ENCODE measurements at regions not wholly inside any gene's neighbourhood (a gene's known extent, or its start where the extent isn't known, plus 50 kb on each side); places are given as distances from the start of the nearest gene placed in this dataset.
A peak's percentile ranks its signal among the peaks of the same experiment; 100 is the strongest.

- Histone ChIP-seq H3K4me3 (no peak overlapping the region), H3K9me2 (replicated peaks; ENCODE audit: insufficient read depth) (no peaks in the 10 kb centered on the region), H4K20me1 (ENCODE audit: insufficient read depth, poor library complexity, severe bottlenecking) (no peaks in the 10 kb centered on the region), H3K4me1 (ENCODE audit: insufficient read depth) (no peaks in the 10 kb centered on the region), H3K4me2 (no peak overlapping the region), H3K27me3 (no peaks in the 10 kb centered on the region), H3K27ac (no peak overlapping the region), H2AFZ (no peak overlapping the region), H3K36me3 (replicated peaks; ENCODE audit: insufficient read depth, low read depth) (no peaks in the 10 kb centered on the region), H3K79me2 (no peaks in the 10 kb centered on the region), H3K9me3 (ENCODE audit: low read depth) (no peaks in the 10 kb centered on the region)
- WGBS (ENCODE audit: low lambda C conversion rate, missing lambda C conversion rate) = 58% methylated on average over 2 of the region's 2 CpGs
- DNase-seq (ENCODE audit: low spot score) = no peak
- TF ChIP-seq EZH2phosphoT487 (IDR thresholded peaks at IDR 0.05; ENCODE audit: low read depth, severe bottlenecking, unreplicated experiment) (no peak), EZH2 (IDR thresholded peaks at IDR 0.05; ENCODE audit: borderline replicate concordance) (no peak), CTCF (IDR thresholded peaks at IDR 0.05; ENCODE audit: poor library complexity) (no peak)
Observed at GRCh38 chr6:164331026-164331425, 916.5 kb downstream of the QKI start.

- no peak for DNase-seq (ENCODE audit: low spot score)
- H3K4me3 ChIP-seq = no peak overlapping the region
- H3K79me2 ChIP-seq = no peaks in the 10 kb centered on the region
- H3K36me3 ChIP-seq (replicated peaks; ENCODE audit: insufficient read depth, low read depth) = no peaks in the 10 kb centered on the region
- no peaks in the 10 kb centered on the region for H4K20me1 ChIP-seq (ENCODE audit: insufficient read depth, poor library complexity, severe bottlenecking)
- H3K9me3 ChIP-seq (ENCODE audit: low read depth) = no peaks in the 10 kb centered on the region
- TF ChIP-seq CTCF (IDR thresholded peaks at IDR 0.05; ENCODE audit: poor library complexity) = no peak
- TF ChIP-seq EZH2phosphoT487 (IDR thresholded peaks at IDR 0.05; ENCODE audit: low read depth, severe bottlenecking, unreplicated experiment) = no peak
- no peak for TF ChIP-seq EZH2 (IDR thresholded peaks at IDR 0.05; ENCODE audit: borderline replicate concordance)
- no peak overlapping the region for H2AFZ ChIP-seq
- no peak overlapping the region for H3K27ac ChIP-seq
- H3K9me2 ChIP-seq (replicated peaks; ENCODE audit: insufficient read depth) = no peaks in the 10 kb centered on the region
- no peaks in the 10 kb centered on the region for H3K4me1 ChIP-seq (ENCODE audit: insufficient read depth)
- H3K27me3 ChIP-seq = no peaks in the 10 kb centered on the region
- H3K4me2 ChIP-seq = no peak overlapping the region
- 95% methylated on average over 1 of the region's 1 CpG for WGBS (ENCODE audit: low lambda C conversion rate, missing lambda C conversion rate)
Observed at GRCh38 chr6:164325168-164325567, 910.6 kb downstream of the QKI start.

GRCh38 chr6:164322533-164322932 is 908.0 kb downstream of the QKI start:
- TF ChIP-seq EZH2 (IDR thresholded peaks at IDR 0.05; ENCODE audit: borderline replicate concordance) (no peak), CTCF (IDR thresholded peaks at IDR 0.05; ENCODE audit: poor library complexity) (no peak), EZH2phosphoT487 (IDR thresholded peaks at IDR 0.05; ENCODE audit: low read depth, severe bottlenecking, unreplicated experiment) (no peak)
- no peaks in the 10 kb centered on the region for H3K79me2 ChIP-seq
- no peaks in the 10 kb centered on the region for H3K27me3 ChIP-seq
- no peak overlapping the region for H3K4me2 ChIP-seq
- H3K27ac ChIP-seq = peak overlapping the region; percentile 39
- no peaks in the 10 kb centered on the region for H3K4me1 ChIP-seq (ENCODE audit: insufficient read depth)
- 65% methylated on average over 4 of the region's 4 CpGs for WGBS (ENCODE audit: low lambda C conversion rate, missing lambda C conversion rate)
- no peaks in the 10 kb centered on the region for H4K20me1 ChIP-seq (ENCODE audit: insufficient read depth, poor library complexity, severe bottlenecking)
- no peaks in the 10 kb centered on the region for H3K36me3 ChIP-seq (replicated peaks; ENCODE audit: insufficient read depth, low read depth)
- no peak overlapping the region for H3K4me3 ChIP-seq
- no peaks in the 10 kb centered on the region for H3K9me2 ChIP-seq (replicated peaks; ENCODE audit: insufficient read depth)
- no peaks in the 10 kb centered on the region for H3K9me3 ChIP-seq (ENCODE audit: low read depth)
- DNase-seq (ENCODE audit: low spot score) = peak; percentile 41
- no peak overlapping the region for H2AFZ ChIP-seq

GRCh38 chr6:164321297-164321696 is 906.8 kb downstream of the QKI start:
- H3K4me1 ChIP-seq (ENCODE audit: insufficient read depth) = no peaks in the 10 kb centered on the region
- H2AFZ ChIP-seq = no peak overlapping the region
- H4K20me1 ChIP-seq (ENCODE audit: insufficient read depth, poor library complexity, severe bottlenecking) = no peaks in the 10 kb centered on the region
- no peaks in the 10 kb centered on the region for H3K27me3 ChIP-seq
- TF ChIP-seq EZH2 (IDR thresholded peaks at IDR 0.05; ENCODE audit: borderline replicate concordance) (no peak), CTCF (IDR thresholded peaks at IDR 0.05; ENCODE audit: poor library complexity) (no peak)
- H3K27ac ChIP-seq = no peak overlapping the region
- 67% methylated on average over 4 of the region's 4 CpGs for WGBS (ENCODE audit: low lambda C conversion rate, missing lambda C conversion rate)
- no peaks in the 10 kb centered on the region for H3K9me2 ChIP-seq (replicated peaks; ENCODE audit: insufficient read depth)
- no peak overlapping the region for H3K4me2 ChIP-seq
- H3K36me3 ChIP-seq (replicated peaks; ENCODE audit: insufficient read depth, low read depth) = no peaks in the 10 kb centered on the region
- H3K4me3 ChIP-seq = no peak overlapping the region
- no peaks in the 10 kb centered on the region for H3K79me2 ChIP-seq
- H3K9me3 ChIP-seq (ENCODE audit: low read depth) = no peaks in the 10 kb centered on the region
- no peak for DNase-seq (ENCODE audit: low spot score)
